ENCODE measurements at regions not wholly inside any gene's neighbourhood (a gene's known extent, or its start where the extent isn't known, plus 50 kb on each side); places are given as distances from the start of the nearest gene placed in this dataset.

DNA sequence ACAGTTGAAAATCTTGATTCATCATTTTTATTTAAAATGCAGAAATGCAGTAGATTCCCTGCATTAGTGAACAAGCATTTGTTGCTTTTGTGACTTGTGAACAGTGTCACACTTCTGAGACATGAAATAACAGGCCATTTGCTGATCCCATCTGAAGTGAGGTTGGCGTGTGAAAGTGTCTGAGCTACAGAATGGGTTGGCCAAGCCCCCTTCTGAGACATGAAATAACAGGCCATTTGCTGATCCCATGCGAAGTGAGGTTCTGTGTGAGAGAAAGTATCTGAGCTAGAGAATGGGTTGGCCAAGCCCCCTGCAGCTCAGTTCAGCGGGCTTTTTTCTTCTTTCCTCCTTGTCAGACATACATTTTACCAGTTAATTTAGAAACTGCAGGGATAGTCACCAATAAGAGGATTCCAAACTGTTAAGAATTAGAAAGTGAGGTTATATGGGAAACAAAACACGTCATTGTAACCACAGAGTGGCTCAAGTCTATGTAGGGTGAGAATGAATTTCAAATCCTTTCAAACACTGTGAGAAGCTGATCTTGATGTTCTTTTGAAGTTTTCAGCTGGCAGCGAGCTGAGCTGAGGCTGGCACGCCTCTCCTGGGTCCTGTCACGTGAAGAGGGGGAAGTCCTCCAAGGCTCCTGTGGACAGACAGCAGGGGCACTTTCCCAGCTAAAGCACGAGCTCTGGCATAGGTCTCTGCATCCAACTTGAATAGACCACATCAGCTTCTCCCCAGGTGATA, 339.2 kb upstream of the SALL3 start:
- ATAC-seq (ENCODE audit: low FRiP score) (no peak), DNase-seq (ENCODE audit: low spot score) (no peak)
- TF ChIP-seq, protein P1, sequence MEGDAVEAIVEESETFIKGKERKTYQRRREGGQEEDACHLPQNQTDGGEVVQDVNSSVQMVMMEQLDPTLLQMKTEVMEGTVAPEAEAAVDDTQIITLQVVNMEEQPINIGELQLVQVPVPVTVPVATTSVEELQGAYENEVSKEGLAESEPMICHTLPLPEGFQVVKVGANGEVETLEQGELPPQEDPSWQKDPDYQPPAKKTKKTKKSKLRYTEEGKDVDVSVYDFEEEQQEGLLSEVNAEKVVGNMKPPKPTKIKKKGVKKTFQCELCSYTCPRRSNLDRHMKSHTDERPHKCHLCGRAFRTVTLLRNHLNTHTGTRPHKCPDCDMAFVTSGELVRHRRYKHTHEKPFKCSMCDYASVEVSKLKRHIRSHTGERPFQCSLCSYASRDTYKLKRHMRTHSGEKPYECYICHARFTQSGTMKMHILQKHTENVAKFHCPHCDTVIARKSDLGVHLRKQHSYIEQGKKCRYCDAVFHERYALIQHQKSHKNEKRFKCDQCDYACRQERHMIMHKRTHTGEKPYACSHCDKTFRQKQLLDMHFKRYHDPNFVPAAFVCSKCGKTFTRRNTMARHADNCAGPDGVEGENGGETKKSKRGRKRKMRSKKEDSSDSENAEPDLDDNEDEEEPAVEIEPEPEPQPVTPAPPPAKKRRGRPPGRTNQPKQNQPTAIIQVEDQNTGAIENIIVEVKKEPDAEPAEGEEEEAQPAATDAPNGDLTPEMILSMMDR (IDR thresholded peaks at IDR 0.05): no peak

DNA sequence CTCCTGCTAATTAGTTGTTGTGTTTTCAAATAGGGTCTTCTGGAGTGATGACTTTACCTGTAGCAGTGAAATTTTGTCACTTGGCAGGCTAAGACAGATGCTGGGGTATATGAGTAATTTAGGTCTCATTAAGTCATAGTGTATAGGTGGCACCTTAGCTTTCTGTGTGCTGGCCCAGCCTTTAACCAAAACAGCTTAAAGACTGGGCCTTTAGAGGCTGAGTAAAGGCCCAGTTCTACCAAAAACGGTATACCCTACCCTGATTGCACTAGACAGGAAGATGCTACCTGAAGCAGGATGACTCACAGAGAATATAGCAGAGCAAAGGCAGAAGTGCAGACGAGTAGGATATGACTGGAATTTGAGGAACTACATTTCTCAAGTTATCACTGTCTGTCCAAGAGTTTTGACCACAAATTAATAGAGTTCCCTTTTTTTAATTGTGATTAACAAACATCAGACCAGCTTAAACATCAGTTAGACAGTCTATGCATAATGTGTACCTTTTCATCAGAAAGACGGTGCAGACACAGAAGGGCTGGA, 337.9 kb upstream of the SALL3 start:
- no peak for DNase-seq (ENCODE audit: low spot score)
- no peak for ATAC-seq (ENCODE audit: low FRiP score)
- TF ChIP-seq, protein P1 (IDR thresholded peaks at IDR 0.05): no peak

DNA sequence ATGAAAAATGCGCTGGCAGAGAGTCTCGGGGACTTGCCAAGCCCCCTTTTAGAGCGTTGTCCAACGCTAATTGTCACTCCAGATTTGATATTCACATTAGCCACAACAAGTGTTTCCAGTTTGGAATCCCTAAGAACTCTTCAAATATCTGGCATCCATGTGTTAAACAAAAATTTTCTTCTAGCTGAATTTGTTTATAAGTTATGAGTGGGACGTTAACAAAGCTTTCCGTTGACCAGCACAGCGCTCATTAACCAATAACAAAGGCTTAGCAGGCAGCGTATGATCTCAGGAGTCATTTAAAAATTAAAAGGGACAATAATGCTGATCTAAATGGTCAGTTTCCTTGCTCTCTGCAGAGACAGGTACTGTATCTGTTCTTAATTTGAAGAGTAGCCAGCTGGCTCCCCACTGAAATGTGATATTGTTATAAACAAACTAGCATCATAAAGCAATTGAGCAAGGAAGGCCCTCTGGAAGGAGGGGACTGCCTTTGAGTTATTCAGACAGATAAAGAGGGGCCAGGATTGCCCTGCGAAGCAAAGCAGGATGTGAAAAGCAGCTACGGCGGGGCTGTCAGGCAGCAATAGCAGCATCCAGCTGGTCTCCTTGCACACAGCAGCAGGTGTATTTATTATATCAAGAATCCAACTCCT, 337.2 kb upstream of the SALL3 start:
- DNase-seq (ENCODE audit: low spot score) (no peak), ATAC-seq (ENCODE audit: low FRiP score) (no peak)
- TF ChIP-seq, protein P1 (IDR thresholded peaks at IDR 0.05): no peak

DNA sequence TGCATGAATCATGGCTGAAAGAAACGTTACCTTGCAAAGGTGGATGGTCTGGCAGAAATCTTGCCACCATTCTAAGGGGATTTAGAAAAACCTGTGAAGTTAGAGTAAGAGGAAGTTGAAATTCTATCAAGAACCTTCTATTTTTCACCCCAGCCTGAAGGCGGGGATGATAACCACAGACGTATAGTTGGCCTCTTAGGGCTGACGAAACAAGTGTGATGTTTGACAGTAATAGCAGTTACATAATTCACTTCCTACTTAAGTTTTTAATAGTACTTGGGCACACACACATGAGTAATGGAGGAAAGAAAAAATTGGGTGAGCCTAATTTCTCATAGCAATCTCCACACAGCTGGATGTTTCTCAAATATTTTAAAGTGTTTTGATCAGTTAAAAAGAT, 336.6 kb upstream of the SALL3 start:
- TF ChIP-seq, protein P1 (IDR thresholded peaks at IDR 0.05): no peak
- ATAC-seq (ENCODE audit: low FRiP score): no peak
- DNase-seq (ENCODE audit: low spot score): no peak

DNA sequence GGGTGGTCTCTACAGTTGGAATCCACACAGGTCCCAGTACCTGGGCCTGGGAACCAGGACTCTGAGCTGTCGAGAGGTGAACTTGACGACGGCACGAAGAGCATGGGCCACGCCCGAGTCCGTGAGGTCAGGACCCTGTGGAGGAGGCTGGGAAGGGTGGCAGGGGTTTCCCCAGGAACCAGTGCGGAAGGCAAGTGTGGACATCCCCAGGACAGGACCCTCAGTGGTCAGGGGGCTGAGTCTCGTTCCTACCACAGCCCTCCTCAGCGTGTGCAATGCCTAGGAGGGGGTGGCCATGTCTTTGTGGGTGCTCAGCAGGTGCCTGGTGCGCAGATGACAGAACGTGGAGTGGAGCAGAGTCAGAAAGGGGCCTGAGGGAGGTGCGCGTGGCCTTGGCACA, 335.6 kb upstream of the SALL3 start:
- no peak for DNase-seq (ENCODE audit: low spot score)
- TF ChIP-seq, protein P1 (IDR thresholded peaks at IDR 0.05): no peak
- no peak for ATAC-seq (ENCODE audit: low FRiP score)

DNA sequence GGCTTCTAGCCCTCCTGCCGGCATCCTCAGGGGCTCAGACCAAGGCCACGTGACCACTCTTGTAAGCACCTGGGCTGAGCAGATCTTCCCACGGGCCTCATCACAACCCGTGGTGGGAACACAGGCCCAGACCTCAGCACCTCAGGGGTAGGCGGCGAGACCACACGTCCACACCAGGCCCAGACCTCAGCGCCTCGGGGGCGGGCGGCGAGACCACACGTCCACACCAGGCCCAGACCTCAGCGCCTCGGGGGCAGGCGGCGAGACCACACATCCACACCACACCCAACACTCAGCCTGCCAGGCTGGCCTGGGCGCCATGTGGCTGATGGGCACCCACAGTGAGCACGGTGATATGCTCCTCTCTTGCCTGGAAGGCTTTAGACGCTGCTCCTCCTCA, 334.4 kb upstream of the SALL3 start:
- ATAC-seq (ENCODE audit: low FRiP score) (no peak), DNase-seq (ENCODE audit: low spot score) (no peak)
- TF ChIP-seq, protein P1 (IDR thresholded peaks at IDR 0.05): no peak

DNA sequence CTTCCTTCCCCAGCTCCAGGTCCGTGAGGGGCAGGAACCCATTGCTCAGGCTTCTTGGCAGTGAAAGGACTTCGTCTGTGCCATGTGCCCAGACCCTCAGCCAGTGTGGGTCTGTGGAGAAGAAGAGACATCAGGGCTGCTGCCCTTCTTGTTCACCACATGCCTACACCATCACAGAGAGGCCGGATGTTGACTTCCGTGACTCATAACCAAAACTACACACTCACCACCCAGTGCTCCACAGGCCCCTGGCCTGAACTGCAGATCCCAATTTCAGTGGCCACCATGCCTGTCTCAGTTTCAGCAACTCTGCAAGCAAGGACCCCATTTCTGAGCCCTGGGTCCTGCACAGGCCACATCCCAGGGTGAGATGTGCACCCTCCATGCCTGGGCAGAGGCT, 332.6 kb upstream of the SALL3 start:
- DNase-seq (ENCODE audit: low spot score) (no peak), ATAC-seq (ENCODE audit: low FRiP score) (no peak)
- TF ChIP-seq, protein P1 (IDR thresholded peaks at IDR 0.05): no peak

All from omental fat pad (tissue), 3 donors.